Urothelium cell line (cell line): ENCODE measurements at regions not wholly inside any gene's neighbourhood (a gene's known extent, or its start where the extent isn't known, plus 50 kb on each side); places are given as distances from the start of the nearest gene placed in this dataset.
"Not testable (repeated sequence)": the region's sequence is repeated elsewhere in the genome, so short reads cannot be mapped to it uniquely, and the experiment has no call there.

Source experiments
- DNase-seq: peaks from one replicate; pipeline ENCODE4 v3.0.0; 2011; ENCODE audit warnings: low spot score, mixed read lengths
- FAIRE-seq: peaks from 2 replicates; lab custom pipeline; 2011; peaks lifted over from hg19 to GRCh38; lab: Jason Lieb, UNC

DNA sequence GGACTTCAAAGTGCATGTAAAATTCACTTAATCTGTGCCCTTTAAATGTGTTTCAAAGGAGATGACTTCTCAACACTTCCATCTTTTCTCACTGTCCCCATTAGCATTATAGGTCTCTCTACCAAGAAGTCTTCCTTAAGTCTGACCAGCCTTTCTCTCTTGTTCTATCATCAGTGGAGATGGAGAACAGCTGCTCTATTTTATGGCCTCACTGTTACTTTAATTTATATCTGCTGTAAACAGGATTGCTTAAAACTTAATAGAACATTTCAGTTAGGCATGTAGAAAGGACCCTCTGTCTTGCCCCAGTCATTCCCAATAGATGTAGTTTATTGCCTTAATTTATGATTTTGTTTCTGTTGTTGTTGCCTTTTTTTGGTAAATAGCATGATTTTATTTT, 86.0 kb upstream of the CDC42EP3 start:
- FAIRE-seq, DNase-seq: not testable (repeated sequence)

- peak; percentile 9 for FAIRE-seq
- DNase-seq = not testable (repeated sequence)
Observed at GRCh38 chr2:37758141-37758601, 86.7 kb upstream of the CDC42EP3 start.

GRCh38 chr2:37759989-37760388, 88.5 kb upstream of the CDC42EP3 start:
- DNase-seq, FAIRE-seq: not testable (repeated sequence)

GRCh38 chr2:37760471-37760870, 89.0 kb upstream of the CDC42EP3 start:
- FAIRE-seq = no peak
- no peak for DNase-seq

GRCh38 chr2:37762281-37762680, 90.8 kb upstream of the CDC42EP3 start:
- not testable (repeated sequence) for DNase-seq, FAIRE-seq

- DNase-seq = no peak
Observed at GRCh38 chr2:37764739-37765138, 93.3 kb upstream of the CDC42EP3 start.

GRCh38 chr2:37766106-37766505, 94.7 kb upstream of the CDC42EP3 start:
- no peak for DNase-seq
- FAIRE-seq = no peak

More at GRCh38 chr2:37764739-37765138, 93.3 kb upstream of the CDC42EP3 start:
- FAIRE-seq = no peak

GRCh38 chr2:37767046-37767445, 95.6 kb upstream of the CDC42EP3 start:
- DNase-seq = no peak
- no peak for FAIRE-seq

DNA sequence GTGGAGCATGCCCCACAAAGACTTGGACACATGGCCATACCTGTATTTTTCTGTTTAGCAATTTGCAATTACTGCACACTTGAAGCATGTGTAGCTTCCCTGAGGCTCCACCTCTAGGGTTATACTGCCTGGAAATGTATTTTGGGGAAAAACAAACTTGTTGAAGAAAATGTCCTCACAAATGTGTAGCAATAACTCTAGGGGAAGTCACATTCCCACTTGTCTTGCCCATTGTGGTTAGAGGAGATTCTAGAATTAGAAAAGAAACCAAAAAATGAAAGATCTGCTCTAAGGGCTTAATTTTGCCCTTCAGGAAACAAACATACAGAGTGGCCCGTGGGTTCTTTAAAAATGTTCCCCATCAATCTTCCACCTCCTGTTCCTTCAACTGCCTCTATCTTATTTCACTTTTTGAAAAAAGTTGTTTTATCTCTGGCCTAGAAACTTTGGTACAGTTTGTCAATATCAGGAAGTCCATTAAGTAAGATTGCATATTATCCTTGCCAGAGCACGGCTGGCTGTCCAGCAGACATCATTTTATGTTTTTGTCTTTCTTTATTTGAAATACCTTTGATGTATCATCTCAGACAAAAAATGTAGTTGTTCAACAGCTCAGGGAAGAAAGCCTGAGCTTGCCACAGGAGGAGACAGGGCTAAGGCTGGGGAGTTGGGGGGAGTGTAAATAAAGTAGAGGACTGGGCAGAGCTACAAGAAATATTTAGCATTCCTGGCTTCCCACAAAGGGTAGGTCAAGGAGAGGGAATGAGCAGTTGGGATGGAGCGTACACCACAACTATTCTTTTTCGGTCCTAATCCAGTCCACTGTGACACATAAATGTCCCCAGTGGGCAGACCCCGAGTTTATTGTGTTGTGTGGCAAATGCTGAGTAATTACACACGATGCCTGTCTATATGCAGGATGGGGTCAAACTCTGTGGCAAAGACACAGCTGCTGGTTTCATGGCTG, 96.8 kb upstream of the CDC42EP3 start:
- peak; percentile 86 for DNase-seq
- FAIRE-seq = peak; percentile 88

DNA sequence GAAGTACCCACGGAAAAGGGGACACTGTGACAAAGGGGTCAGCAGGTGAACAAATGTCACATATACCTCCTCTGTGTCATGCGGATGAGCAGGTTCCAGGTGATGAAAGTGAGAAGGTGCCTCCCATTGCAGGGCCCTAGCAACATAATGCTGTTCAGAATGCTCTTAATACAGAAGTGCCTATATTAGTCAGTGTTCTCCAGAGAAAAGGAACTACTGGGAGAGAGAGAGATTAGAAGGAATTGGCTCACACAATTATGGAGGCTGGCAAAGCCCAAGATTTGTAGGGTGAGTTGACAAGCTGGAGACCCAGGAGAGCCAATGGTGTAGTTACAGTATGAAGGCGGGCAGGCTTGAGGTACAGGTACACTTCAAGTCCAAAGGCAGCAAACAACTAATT, 98.1 kb upstream of the CDC42EP3 start:
- FAIRE-seq (no peak), DNase-seq (no peak)

DNA sequence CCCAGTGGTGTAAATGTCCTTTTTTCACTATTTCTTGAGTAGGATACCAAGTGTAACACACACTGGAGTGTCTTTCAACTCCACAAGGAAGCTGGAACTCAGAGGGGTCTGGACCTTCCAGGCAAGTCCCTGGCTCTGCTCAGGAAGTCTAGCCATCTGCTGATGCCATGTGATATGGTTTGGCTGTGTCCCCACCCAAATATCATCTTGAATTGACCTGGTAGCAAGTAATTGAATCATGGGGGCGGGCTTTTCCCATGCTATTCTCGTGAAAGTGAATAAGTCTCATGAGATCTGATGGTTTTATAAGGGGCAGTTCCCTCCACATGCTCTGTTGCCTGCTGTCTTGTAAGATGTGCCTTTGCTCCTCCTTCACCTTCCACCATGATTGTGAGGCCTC, 99.4 kb upstream of the CDC42EP3 start:
- DNase-seq (no peak), FAIRE-seq (no peak)

DNA sequence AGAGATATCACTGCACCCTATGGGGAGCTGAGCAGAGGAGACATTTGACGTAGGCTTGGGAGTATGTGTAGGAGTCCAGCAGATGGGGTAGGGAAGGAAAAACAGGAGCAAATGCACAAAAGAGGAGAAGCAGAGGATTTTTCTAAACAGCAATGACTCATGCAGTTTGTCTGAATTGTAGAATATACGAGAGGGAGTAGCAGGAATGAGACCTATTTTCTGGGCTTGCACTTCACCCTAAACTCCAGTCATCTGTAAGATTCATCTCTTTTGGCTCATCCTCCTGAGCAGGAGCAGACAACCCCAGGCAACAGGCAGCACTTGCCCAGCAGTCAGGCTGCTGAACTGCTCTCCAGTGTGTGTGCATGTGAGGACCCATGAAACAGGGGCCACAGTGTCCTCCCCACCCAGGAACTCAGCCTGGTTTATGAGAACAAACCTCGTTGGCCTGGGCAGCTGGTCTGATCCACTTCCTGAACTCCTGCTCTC, 100.2 kb upstream of the CDC42EP3 start:
- DNase-seq = no peak
- FAIRE-seq = no peak

DNA sequence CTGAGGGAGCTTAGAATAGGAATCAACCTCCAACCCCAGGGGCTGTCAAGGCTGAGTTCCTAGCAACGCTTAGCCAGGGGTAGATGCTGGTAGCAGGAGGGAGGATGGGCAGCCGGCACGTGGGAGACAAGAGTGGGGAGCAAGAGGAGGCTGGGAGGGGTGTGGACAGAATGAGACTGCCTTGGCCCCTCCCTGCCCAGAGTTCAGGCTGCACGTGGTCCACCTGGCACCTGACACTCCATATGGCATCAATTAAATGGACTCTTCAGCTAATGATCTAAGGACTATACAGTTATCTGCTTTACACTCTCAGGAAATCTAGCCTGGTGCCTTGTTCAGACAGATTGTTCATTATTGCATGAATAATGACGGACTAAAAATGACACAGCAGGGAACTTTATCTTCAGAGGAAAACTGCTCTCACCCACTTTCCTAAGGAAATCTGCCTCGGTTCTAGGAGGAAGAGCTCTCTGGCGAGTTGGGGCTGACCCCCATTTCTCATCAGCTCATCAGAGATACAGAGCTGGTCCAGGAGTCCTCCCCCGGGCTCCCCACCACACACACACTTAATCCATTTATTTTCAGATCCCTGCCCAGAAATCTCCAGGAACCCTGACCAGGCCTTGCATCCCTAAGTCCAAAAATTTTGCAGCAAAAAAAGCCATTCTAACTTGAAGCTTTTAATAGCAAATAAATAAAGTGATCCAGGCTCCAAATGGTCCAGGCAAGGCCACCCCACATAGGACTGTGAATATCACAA, 102.1 kb upstream of the CDC42EP3 start:
- no peak for DNase-seq
- FAIRE-seq = no peak

DNA sequence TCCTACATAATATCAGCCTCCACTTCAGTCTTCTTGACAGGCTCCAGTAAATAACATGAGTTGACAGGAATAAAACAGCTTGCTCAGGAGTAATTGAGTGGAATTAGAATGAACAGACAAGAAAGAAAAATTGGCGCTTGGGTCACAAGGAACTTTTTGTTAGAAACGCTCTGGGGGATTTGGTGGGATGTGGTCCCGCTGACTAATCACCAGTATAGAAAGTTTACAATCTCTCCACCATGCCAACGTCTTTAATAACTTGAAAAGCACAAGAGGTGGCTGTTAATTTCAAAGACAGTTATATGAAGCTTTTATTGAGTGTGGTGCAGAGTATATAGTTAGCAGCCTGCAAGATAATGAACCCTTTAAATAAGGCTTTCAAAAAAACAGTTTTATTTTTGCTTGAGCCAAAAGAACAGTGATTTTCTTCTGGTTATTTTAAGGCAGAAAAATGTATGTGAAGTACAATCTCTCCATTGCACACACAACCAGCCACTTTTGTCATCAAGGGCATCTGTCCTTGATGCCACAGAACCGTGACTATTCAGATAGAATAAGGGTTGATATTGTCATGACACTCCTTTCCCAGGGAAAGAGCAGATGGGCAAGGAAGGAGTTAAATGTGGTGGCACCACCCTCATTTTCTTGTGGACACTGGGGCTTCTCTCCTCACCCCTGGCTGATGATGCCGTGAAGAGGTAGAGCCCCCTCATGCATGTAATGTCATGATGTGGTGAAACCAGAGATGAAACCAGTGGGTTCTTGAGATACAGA, 102.9 kb upstream of the CDC42EP3 start:
- DNase-seq, FAIRE-seq: not testable (repeated sequence)

DNA sequence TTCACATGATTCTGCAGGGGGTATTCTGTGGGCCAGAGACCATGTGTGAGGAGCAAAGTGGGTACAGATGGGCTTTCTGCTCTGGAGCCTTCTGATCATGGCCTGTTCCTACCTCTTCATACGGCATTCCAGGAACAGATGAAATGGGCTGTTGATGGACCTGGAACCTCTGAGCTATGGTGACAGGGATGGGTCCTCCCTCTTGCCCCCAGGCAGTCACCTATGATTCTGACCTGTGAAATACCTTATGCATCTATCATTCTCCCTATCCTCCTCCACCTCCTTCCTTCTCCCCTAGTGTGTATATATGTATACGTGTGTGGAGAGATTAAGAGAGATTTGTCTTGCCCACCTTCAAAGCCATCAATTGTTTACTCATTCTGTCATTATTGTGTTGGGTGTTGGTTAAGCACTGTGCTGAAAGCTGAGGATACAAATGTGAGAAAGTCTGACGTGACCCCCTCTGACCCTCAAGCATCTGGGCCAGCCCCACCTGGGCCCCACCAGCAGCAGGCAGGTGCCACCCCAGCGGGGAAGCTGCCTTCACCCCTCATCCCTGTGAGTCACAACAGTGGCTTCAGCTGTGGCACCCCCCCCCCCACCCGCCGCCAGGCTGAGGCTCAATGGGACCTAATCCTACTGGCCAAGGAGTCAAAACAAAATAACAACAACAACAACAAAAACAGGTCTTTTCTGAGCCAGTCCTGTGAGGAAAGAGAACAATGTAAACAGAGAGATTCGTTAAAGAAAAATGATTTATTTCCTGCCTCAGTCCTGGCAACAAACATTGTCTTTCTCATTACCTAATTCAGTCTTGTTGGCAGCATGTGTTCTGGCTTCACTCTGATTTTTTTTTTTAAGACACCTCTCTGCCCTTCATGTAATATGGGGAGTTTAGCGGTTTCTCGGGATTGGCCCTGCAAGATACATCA, 103.8 kb upstream of the CDC42EP3 start:
- DNase-seq (peak; percentile 62), FAIRE-seq (peak; percentile 53)

GRCh38 chr2:37775908-37776250, 104.4 kb upstream of the CDC42EP3 start:
- FAIRE-seq (no peak), DNase-seq (peak; percentile 55)

GRCh38 chr2:37776487-37776886, 105.0 kb upstream of the CDC42EP3 start:
- FAIRE-seq = peak; percentile 91
- peak; percentile 91 for DNase-seq

- no peak for FAIRE-seq
Observed at GRCh38 chr2:37779139-37779538, 107.7 kb upstream of the CDC42EP3 start.

GRCh38 chr2:37779611-37780386, 108.4 kb upstream of the CDC42EP3 start:
- DNase-seq (no peak), FAIRE-seq (no peak)

More at GRCh38 chr2:37779139-37779538, 107.7 kb upstream of the CDC42EP3 start:
- DNase-seq = no peak
